Transverse colon (tissue), 4 donors: ENCODE measurements at regions not wholly inside any gene's neighbourhood (a gene's known extent, or its start where the extent isn't known, plus 50 kb on each side); places are given as distances from the start of the nearest gene placed in this dataset.

Source experiments
- EP300 ChIP-seq: sonication (generic); formaldehyde crosslinking; IDR thresholded peaks from one replicate; pipeline ENCODE4 v1.6.1; 2017; ENCODE audit warnings: antibody characterized with exemption, low read depth
- POLR2A ChIP-seq: fragments of 450-650 bp; IDR thresholded peaks from one replicate; pipeline ENCODE4 v1.6.1; 2016; ENCODE audit warnings: antibody characterized with exemption, mild to moderate bottlenecking, moderate library complexity
- POLR2AphosphoS5 ChIP-seq, 3 donors: sonication (generic); formaldehyde crosslinking; IDR thresholded peaks; one replicate each; pipeline ENCODE4 v1.6.1; 2016; ENCODE audit warnings: antibody characterized with exemption in 3 of 3
- TF ChIP-seq, protein P1 (sequence below), 5 experiments: fragments of 200-600 bp in 3 of 5; fragments of 450-650 bp in 2 of 5; sonication (generic) in 3 of 5; IDR thresholded peaks; 1 replicate in 2 of 5; 2 replicates in 3 of 5; pipeline ENCODE4 v1.5.1; 2016 to 2017; ENCODE audit warnings: antibody characterized with exemption in 5 of 5, inconsistent platforms in 3 of 5, mild to moderate bottlenecking in 2 of 5, moderate library complexity in 1 of 5

DNA sequence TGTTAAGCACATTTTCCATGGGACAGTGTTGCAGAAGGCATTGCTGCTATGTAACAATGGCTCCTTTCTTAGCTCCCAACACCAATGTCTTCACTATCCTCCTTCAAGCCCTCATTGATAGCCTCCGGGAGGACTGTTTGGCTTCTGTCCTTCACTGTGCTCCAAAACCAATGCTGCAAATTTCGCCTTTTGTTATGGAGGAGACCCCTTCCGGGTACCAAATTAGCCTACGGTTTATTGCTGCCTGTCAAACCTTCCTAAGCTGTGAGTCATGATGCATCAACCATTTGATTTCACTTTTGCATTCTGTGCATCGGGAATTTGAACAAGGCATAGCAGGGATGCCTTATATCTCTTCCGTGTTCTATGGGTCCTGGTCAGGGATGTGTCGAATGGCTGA, 432.9 kb downstream of the GATA3 start:
- TF ChIP-seq POLR2A (no peak), POLR2AphosphoS5 (IDR thresholded peaks at IDR 0.05) (no peak), EP300 (no peak)
- TF ChIP-seq, protein P1, sequence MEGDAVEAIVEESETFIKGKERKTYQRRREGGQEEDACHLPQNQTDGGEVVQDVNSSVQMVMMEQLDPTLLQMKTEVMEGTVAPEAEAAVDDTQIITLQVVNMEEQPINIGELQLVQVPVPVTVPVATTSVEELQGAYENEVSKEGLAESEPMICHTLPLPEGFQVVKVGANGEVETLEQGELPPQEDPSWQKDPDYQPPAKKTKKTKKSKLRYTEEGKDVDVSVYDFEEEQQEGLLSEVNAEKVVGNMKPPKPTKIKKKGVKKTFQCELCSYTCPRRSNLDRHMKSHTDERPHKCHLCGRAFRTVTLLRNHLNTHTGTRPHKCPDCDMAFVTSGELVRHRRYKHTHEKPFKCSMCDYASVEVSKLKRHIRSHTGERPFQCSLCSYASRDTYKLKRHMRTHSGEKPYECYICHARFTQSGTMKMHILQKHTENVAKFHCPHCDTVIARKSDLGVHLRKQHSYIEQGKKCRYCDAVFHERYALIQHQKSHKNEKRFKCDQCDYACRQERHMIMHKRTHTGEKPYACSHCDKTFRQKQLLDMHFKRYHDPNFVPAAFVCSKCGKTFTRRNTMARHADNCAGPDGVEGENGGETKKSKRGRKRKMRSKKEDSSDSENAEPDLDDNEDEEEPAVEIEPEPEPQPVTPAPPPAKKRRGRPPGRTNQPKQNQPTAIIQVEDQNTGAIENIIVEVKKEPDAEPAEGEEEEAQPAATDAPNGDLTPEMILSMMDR (IDR thresholded peaks at IDR 0.05), result no peak
